ENCODE measurements at regions not wholly inside any gene's neighbourhood (a gene's known extent, or its start where the extent isn't known, plus 50 kb on each side); places are given as distances from the start of the nearest gene placed in this dataset.

GRCh38 chr13:44017756-44018309, 138.1 kb downstream of the LACC1 start:
- Histone ChIP-seq H3K27ac (ENCODE audit: low read depth in 2 of 2, low read length in 2 of 2) (peak overlapping the region in 1 of 2 donors; percentile 9), H3K9ac (ENCODE audit: low read length in 3 of 3) (no peak overlapping the region), H3K4me3 (ENCODE audit: low read length in 3 of 3) (no peak overlapping the region), H3K27me3 (ENCODE audit: control insufficient read depth, insufficient read depth, low read length) (no peaks in the 10 kb centered on the region), H3K9me3 (ENCODE audit: control insufficient read depth in 2 of 3, insufficient read depth in 1 of 3, low read length in 3 of 3) (no peaks in the 10 kb centered on the region), H3K36me3 (ENCODE audit: control insufficient read depth in 2 of 3, insufficient read depth in 3 of 3, low read length in 3 of 3) (no peaks in the 10 kb centered on the region), H3K4me1 (ENCODE audit: control insufficient read depth in 2 of 3, insufficient read depth in 2 of 3, low read depth in 1 of 3, low read length in 3 of 3) (peaks cover 5 to 27% (median 26%) of the 10 kb centered on the region in 3 donors)
- DNase-seq: no peak
- no peak for TF ChIP-seq CTCF (IDR thresholded peaks at IDR 0.05; ENCODE audit: borderline replicate concordance, extremely low read depth, insufficient read depth)
- no peak for FAIRE-seq
- intact Hi-C loops (cut with DNase I): no loop called here

DNA sequence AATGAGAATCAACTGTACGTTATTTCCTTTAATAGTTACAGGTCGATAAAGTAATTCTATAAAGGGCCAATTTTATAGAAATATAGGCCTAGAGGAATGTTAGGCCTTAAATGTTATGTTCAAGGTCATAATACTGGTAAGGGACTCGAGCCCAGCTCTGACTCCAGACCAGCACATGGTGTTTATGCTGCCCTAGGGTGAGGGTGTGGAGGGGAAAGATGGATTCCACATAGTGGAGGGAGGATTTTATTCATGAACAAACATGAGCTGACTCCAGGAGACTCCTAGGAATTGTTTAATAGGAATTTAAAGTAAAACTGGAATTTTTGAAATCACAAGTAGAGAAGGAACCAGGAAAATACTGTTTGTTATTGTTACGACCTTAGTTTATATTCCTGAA, 139.9 kb downstream of the LACC1 start:
- Histone ChIP-seq H3K27ac (ENCODE audit: low read depth in 2 of 2, low read length in 2 of 2) (peak overlapping the region in 1 of 2 donors; percentile 23), H3K4me1 (ENCODE audit: control insufficient read depth in 2 of 3, insufficient read depth in 2 of 3, low read depth in 1 of 3, low read length in 3 of 3) (peaks cover 3 to 21% (median 8%) of the 10 kb centered on the region in 3 donors), H3K9me3 (ENCODE audit: control insufficient read depth in 2 of 3, insufficient read depth in 1 of 3, low read length in 3 of 3) (no peaks in the 10 kb centered on the region), H3K36me3 (ENCODE audit: control insufficient read depth in 2 of 3, insufficient read depth in 3 of 3, low read length in 3 of 3) (no peaks in the 10 kb centered on the region), H3K4me3 (ENCODE audit: low read length in 3 of 3) (no peak overlapping the region), H3K9ac (ENCODE audit: low read length in 3 of 3) (no peak overlapping the region), H3K27me3 (ENCODE audit: control insufficient read depth, insufficient read depth, low read length) (no peaks in the 10 kb centered on the region)
- DNase-seq: no peak
- FAIRE-seq: no peak
- intact Hi-C loops (cut with DNase I): no loop called here
- TF ChIP-seq CTCF (IDR thresholded peaks at IDR 0.05; ENCODE audit: borderline replicate concordance, extremely low read depth, insufficient read depth): no peak

- Histone ChIP-seq H3K4me1 (ENCODE audit: control insufficient read depth in 2 of 3, insufficient read depth in 2 of 3, low read depth in 1 of 3, low read length in 3 of 3) (peaks cover 0 to 12% (median 3%) of the 10 kb centered on the region in 3 donors), H3K27me3 (ENCODE audit: control insufficient read depth, insufficient read depth, low read length) (no peaks in the 10 kb centered on the region), H3K9ac (ENCODE audit: low read length in 3 of 3) (no peak overlapping the region), H3K27ac (ENCODE audit: low read depth in 2 of 2, low read length in 2 of 2) (peak overlapping the region in 1 of 2 donors; percentile 29), H3K9me3 (ENCODE audit: control insufficient read depth in 2 of 3, insufficient read depth in 1 of 3, low read length in 3 of 3) (no peaks in the 10 kb centered on the region), H3K4me3 (ENCODE audit: low read length in 3 of 3) (no peak overlapping the region), H3K36me3 (ENCODE audit: control insufficient read depth in 2 of 3, insufficient read depth in 3 of 3, low read length in 3 of 3) (no peaks in the 10 kb centered on the region)
- intact Hi-C loops (cut with DNase I): no loop called here
- DNase-seq: peak in 2 of 5 donors; percentile 30 to 37
- TF ChIP-seq CTCF (IDR thresholded peaks at IDR 0.05; ENCODE audit: borderline replicate concordance, extremely low read depth, insufficient read depth): no peak
- FAIRE-seq: no peak
These were observed 141.7 kb downstream of the LACC1 start for GRCh38 chr13:44021422-44021821.

DNA sequence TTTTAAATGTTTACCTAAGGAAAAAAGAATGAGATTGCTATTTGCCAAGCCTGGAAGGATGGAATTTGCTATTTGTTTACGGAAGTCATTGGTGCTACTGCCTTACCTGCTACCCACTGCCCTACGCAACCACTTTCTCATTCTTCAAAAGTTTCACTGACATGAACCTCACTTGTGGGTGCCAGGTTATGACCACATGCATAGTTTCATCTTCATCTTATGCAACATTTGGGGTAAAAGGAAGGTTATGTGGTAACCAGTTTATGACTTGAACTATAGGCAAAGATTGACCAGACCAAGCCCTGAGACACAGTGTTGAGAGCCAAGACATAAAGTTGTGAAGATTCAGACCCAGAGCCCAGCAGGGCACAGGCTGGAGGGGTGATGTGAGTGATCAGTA, 142.5 kb downstream of the LACC1 start:
- Histone ChIP-seq H3K9me3 (ENCODE audit: control insufficient read depth in 2 of 3, insufficient read depth in 1 of 3, low read length in 3 of 3) (no peaks in the 10 kb centered on the region), H3K4me1 (ENCODE audit: control insufficient read depth in 2 of 3, insufficient read depth in 2 of 3, low read depth in 1 of 3, low read length in 3 of 3) (peaks cover 0 to 12% (median 3%) of the 10 kb centered on the region in 3 donors), H3K4me3 (ENCODE audit: low read length in 3 of 3) (no peak overlapping the region), H3K27me3 (ENCODE audit: control insufficient read depth, insufficient read depth, low read length) (no peaks in the 10 kb centered on the region), H3K27ac (ENCODE audit: low read depth in 2 of 2, low read length in 2 of 2) (no peak overlapping the region), H3K9ac (ENCODE audit: low read length in 3 of 3) (no peak overlapping the region), H3K36me3 (ENCODE audit: control insufficient read depth in 2 of 3, insufficient read depth in 3 of 3, low read length in 3 of 3) (no peaks in the 10 kb centered on the region)
- no peak for FAIRE-seq
- TF ChIP-seq CTCF (IDR thresholded peaks at IDR 0.05; ENCODE audit: borderline replicate concordance, extremely low read depth, insufficient read depth): no peak
- intact Hi-C loops (cut with DNase I): no loop called here
- DNase-seq: no peak

Measured in kidney (tissue), 13 donors.